HG03469 (cell line): ENCODE measurements at regions not wholly inside any gene's neighbourhood (a gene's known extent, or its start where the extent isn't known, plus 50 kb on each side); places are given as distances from the start of the nearest gene placed in this dataset.

Source experiments
- ATAC-seq: cut with Tn5 transposase; IDR thresholded peaks from one replicate; pipeline ENCODE4 v1.9.1; 2021; ENCODE audit warnings: mild to moderate bottlenecking, moderate library complexity, moderate number of reproducible peaks; ENCODE audit not compliant: unreplicated experiment

DNA sequence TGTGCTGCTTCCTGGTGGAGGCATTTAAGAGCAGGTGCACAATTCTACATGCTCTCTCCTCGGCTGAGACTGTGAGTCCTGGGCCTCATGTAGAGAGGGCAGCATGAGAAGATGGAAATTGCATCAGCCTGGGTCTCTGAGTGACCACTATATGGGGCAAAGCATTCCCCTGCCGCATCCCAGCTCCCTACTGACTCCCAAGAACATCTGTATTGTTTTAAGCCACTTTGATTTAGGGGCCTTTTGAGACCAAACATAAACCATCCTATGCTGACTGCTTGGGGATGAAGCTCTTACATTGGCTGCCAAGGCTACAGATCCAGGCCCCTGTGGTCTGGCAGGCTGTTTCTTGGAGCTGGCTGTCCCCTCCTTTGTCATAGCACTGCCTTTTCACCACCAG is 101.3 kb upstream of the TBX20 start:
- ATAC-seq: no peak

GRCh38 chr7:35353481-35353880 is 99.6 kb upstream of the TBX20 start:
- ATAC-seq: no peak

DNA sequence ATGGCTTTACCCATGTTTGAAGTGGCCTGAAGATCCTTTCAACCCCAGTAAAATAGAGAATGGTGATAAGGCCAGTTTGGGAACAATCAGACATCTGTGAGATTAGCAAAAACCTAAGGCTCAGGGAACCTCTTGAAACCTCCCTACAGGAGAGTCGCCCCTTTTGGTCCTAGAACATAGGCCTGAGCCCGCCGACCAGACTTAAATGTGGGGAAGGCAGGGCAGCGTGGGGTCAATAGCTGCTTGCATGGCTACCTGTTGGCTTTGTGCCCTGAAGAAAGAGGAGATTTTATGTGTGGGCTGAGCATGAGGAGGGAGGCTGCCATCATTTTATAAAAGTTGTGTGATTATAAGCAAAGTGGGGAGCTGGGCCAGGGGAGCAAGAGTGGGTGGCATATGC is 97.6 kb upstream of the TBX20 start:
- ATAC-seq: no peak

GRCh38 chr7:35348611-35349400 is 94.9 kb upstream of the TBX20 start:
- ATAC-seq: no peak

DNA sequence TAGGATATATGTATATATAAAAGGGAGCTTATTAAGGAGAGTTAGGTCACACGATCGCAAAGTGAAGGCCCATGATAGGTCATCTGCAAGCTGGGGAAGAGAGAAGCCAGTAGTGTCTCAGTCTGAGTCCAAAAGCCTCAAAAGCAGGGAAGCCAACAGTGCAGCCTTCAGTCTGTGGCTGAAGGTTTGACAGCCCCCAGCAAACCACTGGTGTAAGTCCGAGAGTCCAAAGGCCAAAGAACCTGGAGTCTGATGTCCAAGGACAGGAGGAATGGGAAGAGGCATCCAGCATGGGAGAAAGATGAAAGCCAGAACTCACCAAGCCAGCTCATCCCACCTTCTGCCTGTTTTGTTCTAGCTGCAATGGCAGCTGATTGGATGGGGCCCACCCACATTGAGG is 88.9 kb upstream of the TBX20 start:
- ATAC-seq: no peak

DNA sequence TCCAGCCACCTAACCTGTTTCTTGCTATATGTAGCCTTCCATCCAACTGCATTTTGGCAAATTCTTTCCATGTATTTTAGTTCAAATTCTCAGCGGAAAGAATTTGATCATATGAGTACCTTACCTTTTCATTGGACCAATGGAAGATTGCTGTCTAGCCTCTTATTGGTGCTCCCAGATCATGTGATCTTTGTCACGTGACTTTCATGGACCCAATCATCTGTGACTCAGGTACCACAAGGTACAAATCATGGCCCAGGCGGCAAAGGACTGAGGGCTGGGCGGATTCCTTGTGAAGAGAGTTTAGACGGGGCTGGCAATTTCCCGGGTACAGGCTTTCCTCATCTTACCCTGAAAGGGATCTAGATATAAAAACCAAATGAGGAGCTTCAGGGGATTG is 85.9 kb upstream of the TBX20 start:
- ATAC-seq: no peak

DNA sequence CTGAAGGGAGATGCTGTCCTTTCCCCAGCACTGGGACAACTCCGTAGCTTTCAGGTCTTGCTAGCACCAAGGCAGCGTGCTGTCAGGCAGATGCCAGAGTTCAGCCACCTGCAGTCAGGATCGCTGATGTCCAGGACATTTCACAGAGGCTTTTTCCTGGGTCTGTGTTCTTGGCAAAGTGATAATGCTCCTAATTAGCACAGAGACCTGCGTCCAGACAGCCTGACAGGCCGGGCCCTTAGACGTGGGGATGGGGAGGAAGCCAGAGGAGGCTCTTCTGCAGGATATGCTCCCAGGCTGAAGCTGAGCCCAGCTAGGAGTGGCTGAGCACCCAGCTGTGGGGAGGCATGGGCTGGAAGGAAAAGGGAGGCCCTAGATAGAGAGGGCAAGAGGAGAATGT is 82.5 kb upstream of the TBX20 start:
- ATAC-seq: no peak

- no peak for ATAC-seq
Measured at GRCh38 chr7:35334506-35334905, 80.6 kb upstream of the TBX20 start.

GRCh38 chr7:35333265-35333664 is 79.4 kb upstream of the TBX20 start:
- no peak for ATAC-seq

GRCh38 chr7:35331730-35332678 is 78.1 kb upstream of the TBX20 start:
- no peak for ATAC-seq

GRCh38 chr7:35329026-35329425 is 75.1 kb upstream of the TBX20 start:
- no peak for ATAC-seq

- no peak for ATAC-seq
Measured at GRCh38 chr7:35319606-35320005, 65.7 kb upstream of the TBX20 start.

- ATAC-seq: no peak
Measured at GRCh38 chr7:35316549-35316948, 62.6 kb upstream of the TBX20 start.

- ATAC-seq: no peak
Measured at GRCh38 chr7:35315517-35315916, 61.6 kb upstream of the TBX20 start.

DNA sequence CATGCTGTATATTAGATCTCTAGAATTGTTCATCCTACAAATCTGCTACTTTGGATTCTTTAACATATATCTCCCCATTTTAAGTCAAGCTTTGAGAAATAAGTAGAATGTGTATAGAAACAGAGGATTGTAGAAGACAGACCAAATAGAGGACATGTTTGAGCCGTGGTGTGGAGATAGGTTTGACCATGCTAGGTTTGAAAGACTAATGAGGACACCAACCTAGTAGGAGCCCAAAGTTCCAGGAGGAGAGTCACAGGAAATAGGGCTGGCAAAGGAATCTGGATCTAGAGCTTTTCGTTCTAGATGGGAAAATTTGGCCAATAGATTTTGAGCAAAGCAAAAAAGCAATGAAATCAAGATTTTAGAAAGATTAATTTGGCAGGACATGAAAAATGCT is 60.5 kb upstream of the TBX20 start:
- ATAC-seq: no peak

DNA sequence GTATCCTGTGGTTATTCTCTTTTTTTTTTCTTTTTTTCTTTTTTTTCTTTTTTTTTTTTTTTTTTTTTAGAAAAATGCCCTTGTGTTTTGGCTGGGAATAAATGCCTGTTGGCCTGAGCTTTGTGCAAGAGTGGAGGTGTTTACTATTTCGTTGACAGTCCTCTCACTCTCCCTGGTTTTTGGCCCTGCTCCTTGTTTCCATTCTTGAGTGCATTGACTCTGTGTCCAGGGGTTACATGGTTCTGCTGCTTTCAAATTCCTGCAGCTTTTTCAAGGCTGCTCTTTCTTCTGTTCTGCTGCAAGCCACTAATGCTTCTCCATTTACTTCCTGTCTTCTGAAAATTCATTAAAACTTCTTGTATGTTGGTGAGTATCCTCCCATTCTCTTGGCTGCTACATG is 59.7 kb upstream of the TBX20 start:
- no peak for ATAC-seq
